ENCODE measurements at regions not wholly inside any gene's neighbourhood (a gene's known extent, or its start where the extent isn't known, plus 50 kb on each side); places are given as distances from the start of the nearest gene placed in this dataset.

GRCh38 chr6:115456848-115457247 is 603.8 kb downstream of the FRK start:
- Histone ChIP-seq H3K9ac (ENCODE audit: insufficient read depth, low read length, poor library complexity, severe bottlenecking) (no peak overlapping the region), H4K20me1 (ENCODE audit: insufficient read depth, low read length) (no peaks in the 10 kb centered on the region), H3K4me2 (replicated peaks; ENCODE audit: extremely low read depth, low read length, poor library complexity, severe bottlenecking) (no peak overlapping the region), H3K27me3 (ENCODE audit: control insufficient read depth in 2 of 2, insufficient read depth in 2 of 2, low read length in 2 of 2) (no peaks in the 10 kb centered on the region), H3K9me3 (replicated peaks in 1 of 2; ENCODE audit: control insufficient read depth in 1 of 2, insufficient read depth in 1 of 2, low read length in 2 of 2) (no peaks in the 10 kb centered on the region), H3K79me2 (ENCODE audit: insufficient read depth, low read length) (no peaks in the 10 kb centered on the region), H3K4me3 (replicated peaks in 1 of 3; ENCODE audit: low read depth in 2 of 3, low read length in 3 of 3) (no peak overlapping the region), H3K4me1 (ENCODE audit: control insufficient read depth in 1 of 2, insufficient read depth in 2 of 2, low read length in 2 of 2) (no peaks in the 10 kb centered on the region), H3K36me3 (replicated peaks in 1 of 2; ENCODE audit: control insufficient read depth in 1 of 2, insufficient read depth in 2 of 2, low read length in 2 of 2) (no peaks in the 10 kb centered on the region), H3K27ac (ENCODE audit: low read depth in 1 of 2, low read length in 2 of 2) (no peak overlapping the region), H2AFZ (ENCODE audit: insufficient read depth, low read depth, low read length, poor library complexity, severe bottlenecking) (no peak overlapping the region)
- H3K36me3 Mint-ChIP-seq: no peaks in the 10 kb centered on the region
- TF ChIP-seq CTCF (IDR thresholded peaks at IDR 0.05): no peak
- DNase-seq: no peak
- H3K4me1 Mint-ChIP-seq: no peaks in the 10 kb centered on the region
- H3K9me3 Mint-ChIP-seq: no peaks in the 10 kb centered on the region
- no peak overlapping the region for H3K4me3 Mint-ChIP-seq
- no peaks in the 10 kb centered on the region for H3K27me3 Mint-ChIP-seq (ENCODE audit: low read depth in 3 of 3)
- intact Hi-C loops (cut with micrococcal nuclease): no loop called here
- no peak overlapping the region for H3K27ac Mint-ChIP-seq

- Histone ChIP-seq H3K4me3 (replicated peaks in 1 of 3; ENCODE audit: low read depth in 2 of 3, low read length in 3 of 3) (no peak overlapping the region), H3K27ac (ENCODE audit: low read depth in 1 of 2, low read length in 2 of 2) (no peak overlapping the region), H4K20me1 (ENCODE audit: insufficient read depth, low read length) (no peaks in the 10 kb centered on the region), H3K36me3 (replicated peaks in 1 of 2; ENCODE audit: control insufficient read depth in 1 of 2, insufficient read depth in 2 of 2, low read length in 2 of 2) (no peaks in the 10 kb centered on the region), H3K4me1 (ENCODE audit: control insufficient read depth in 1 of 2, insufficient read depth in 2 of 2, low read length in 2 of 2) (no peaks in the 10 kb centered on the region), H3K27me3 (ENCODE audit: control insufficient read depth in 2 of 2, insufficient read depth in 2 of 2, low read length in 2 of 2) (no peaks in the 10 kb centered on the region), H3K79me2 (ENCODE audit: insufficient read depth, low read length) (no peaks in the 10 kb centered on the region), H3K9me3 (replicated peaks in 1 of 2; ENCODE audit: control insufficient read depth in 1 of 2, insufficient read depth in 1 of 2, low read length in 2 of 2) (peaks cover 0 to 3% of the 10 kb centered on the region in 2 donors), H3K9ac (ENCODE audit: insufficient read depth, low read length, poor library complexity, severe bottlenecking) (no peak overlapping the region), H2AFZ (ENCODE audit: insufficient read depth, low read depth, low read length, poor library complexity, severe bottlenecking) (no peak overlapping the region), H3K4me2 (replicated peaks; ENCODE audit: extremely low read depth, low read length, poor library complexity, severe bottlenecking) (no peak overlapping the region)
- intact Hi-C loops (cut with micrococcal nuclease): no loop called here
- TF ChIP-seq CTCF (IDR thresholded peaks at IDR 0.05): no peak
- no peaks in the 10 kb centered on the region for H3K27me3 Mint-ChIP-seq (ENCODE audit: low read depth in 3 of 3)
- H3K27ac Mint-ChIP-seq: no peak overlapping the region
- WGBS (ENCODE audit: insufficient coverage): 92% methylated on average over 4 of the region's 4 CpGs
- H3K4me1 Mint-ChIP-seq: no peaks in the 10 kb centered on the region
- H3K36me3 Mint-ChIP-seq: no peaks in the 10 kb centered on the region
- no peak overlapping the region for H3K4me3 Mint-ChIP-seq
- no peak for DNase-seq
- peaks cover 0 to 5% (median 2%) of the 10 kb centered on the region in 7 donors for H3K9me3 Mint-ChIP-seq
These were observed 616.7 kb downstream of the FRK start for GRCh38 chr6:115443825-115444478.
